Left ventricle myocardium superior (tissue), 1 donor: ENCODE measurements at regions not wholly inside any gene's neighbourhood (a gene's known extent, or its start where the extent isn't known, plus 50 kb on each side); places are given as distances from the start of the nearest gene placed in this dataset.
"Not testable (repeated sequence)": the region's sequence is repeated elsewhere in the genome, so short reads cannot be mapped to it uniquely, and the experiment has no call there.

ENCODE experiments used
- ATAC-seq: fragments of 200-7000 bp; cut with Tn5 transposase; one replicate; pipeline ENCODE4 v1.9.1; 2020; ENCODE audit warnings: mild to moderate bottlenecking, moderate library complexity
- DNase-seq: peaks from one replicate; pipeline ENCODE4 v3.0.0-alpha.2; 2020
- intact Hi-C: fragments of 100-400 bp; cut with micrococcal nuclease; formaldehyde crosslinking; loops from one replicate; pipeline ENCODE4 v1.11.0; 2022
- donor health status: DM: no; HTN: yes; CAD: no; lungs with severe emphysema.

DNA sequence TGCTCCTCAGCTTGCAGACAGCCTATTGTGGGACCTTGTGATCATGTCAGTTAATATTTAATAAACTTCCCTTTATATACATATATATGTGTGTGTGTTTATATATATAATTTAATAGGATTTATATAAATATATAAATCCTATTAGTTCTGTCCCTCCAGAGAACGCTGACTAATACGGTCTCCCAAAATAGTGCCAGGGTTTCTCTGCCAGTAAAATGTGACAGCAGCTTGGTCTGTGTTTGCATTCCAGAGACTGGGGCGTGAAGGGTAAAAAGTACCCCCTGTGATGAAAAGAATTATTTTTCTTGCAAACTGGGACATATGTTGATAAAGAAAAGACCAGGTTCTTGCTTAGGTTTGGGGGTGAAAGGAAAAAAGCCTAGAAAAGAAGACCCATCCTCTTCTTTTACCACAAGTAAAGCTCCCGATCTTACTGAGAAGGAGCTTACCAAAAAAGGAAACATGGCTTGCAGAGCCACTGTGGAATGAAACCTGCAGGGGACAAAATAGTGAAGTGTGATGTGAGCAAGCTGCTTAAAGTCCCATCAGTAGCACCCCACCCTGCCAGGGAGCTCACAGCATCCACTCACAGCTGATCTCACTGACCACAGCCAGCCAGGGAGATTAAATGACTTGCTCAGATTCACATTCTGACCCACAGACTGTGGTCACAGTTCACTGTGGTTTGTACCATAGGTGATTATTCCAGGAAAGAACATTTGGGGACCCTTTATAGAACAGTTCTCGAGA, 110.9 kb upstream of the RMP24 start:
- ATAC-seq (peak; percentile 98), DNase-seq (peak; percentile 42)
- intact Hi-C loops, result no loop called here

DNA sequence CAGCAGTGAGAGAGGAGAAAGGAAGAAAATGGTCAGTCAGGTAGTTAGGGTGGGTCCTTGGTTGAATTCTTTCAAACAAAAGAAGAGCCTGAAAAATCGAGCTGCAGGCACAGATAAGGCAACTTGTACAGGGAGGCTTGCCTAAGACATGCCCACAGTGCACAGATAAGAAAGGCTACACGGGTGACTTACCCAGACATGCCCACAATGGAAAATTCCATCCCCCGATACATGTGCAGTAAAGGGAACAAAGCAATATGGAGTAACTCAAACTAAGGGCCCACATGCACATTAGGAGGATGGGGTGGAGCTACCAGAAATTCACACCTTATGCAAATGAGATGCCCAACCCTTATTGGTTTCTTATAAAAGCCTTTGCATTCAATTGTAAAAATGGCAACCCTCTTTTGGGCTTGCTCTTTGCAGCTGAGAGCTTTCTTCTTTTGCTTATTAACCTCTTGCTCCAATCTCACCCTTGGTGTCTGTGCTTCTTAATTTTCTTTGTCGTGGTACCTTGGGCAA, 110.3 kb upstream of the RMP24 start:
- ATAC-seq, result peak; percentile 69
- no peak for DNase-seq

DNA sequence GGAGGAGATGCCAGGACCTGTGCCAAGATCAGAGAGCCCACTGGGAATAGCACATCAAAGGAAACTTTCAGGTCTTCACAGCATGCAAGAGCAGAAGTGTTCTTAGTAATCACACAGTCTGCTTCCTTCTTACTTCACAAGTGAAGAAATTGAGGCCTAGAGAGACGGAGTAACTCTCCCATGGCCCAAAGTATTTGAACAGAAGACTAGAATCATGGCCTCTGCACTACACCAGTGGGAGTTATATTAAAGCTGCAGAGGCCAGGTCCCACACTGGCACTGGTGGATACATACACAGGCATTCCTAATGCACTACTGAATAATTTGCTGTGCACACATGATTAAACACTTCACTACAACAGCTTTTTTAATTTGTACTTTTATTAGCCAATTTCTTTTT, 107.6 kb upstream of the RMP24 start:
- intact Hi-C loops, result no loop called here
- no peak for DNase-seq
- ATAC-seq, result no peak

More for the DNA sequence above, 110.3 kb upstream of the RMP24 start:
- intact Hi-C loops, result no loop called here

DNA sequence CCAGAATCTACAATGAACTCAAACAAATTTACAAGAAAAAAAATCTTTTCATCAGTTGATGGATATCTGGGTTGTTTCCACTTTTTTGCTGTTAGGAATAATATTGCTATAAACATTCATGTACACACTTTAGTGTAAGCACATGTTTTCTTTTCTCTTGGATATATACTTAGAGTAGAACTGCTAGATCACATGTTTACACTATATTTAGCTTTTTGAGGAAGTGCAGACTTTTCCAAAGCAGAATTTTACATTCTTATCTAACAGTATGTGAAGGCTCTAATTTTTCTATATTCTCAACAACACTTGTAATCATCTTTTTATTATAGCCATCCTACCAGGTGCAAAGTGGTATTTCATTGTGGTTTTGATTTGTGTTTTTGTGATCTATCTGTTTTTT, 103.6 kb upstream of the RMP24 start:
- DNase-seq (no peak), ATAC-seq (no peak)
- intact Hi-C loops, result no loop called here

DNA sequence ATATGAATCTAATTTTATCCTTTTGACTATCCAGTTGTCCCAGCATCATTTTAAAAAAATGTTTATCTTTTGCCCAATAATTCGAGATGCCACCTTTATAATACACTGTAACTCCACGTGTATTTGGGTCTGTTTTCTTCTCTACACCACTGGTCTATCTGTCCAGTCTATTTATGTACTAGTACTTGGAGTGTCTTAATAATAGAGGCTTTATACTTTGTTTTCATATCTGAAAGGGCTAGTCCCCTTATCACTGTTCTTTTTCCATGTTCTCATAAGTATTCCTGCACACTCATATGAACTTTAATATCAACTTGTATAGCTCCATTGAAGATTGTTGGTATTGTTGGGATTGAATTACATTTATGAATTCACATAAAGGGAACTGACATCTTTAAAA, 101.1 kb upstream of the RMP24 start:
- DNase-seq, result no peak
- ATAC-seq, result peak; percentile 95
- intact Hi-C loops, result no loop called here

DNA sequence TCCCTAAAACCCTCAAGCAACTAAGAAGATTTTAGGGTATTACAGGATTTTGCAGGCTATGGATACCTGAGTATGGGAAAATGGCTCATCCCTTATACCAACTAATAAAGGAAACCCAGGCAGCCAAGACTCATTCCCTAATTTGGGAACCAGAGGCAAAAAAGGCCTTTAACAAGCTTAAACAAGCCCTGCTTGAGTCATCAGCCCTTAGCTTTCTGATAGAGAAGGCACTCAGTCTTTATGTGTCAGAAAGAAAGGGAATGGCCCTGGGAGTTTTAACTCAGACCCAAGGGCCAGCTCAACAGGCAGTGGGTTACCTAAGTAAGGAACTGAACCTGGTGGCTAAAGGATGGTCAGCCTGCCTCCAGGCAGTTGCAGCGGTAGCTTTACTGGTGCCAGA, 96.9 kb upstream of the RMP24 start:
- ATAC-seq (no peak), DNase-seq (no peak)
- intact Hi-C loops, result no loop called here

DNA sequence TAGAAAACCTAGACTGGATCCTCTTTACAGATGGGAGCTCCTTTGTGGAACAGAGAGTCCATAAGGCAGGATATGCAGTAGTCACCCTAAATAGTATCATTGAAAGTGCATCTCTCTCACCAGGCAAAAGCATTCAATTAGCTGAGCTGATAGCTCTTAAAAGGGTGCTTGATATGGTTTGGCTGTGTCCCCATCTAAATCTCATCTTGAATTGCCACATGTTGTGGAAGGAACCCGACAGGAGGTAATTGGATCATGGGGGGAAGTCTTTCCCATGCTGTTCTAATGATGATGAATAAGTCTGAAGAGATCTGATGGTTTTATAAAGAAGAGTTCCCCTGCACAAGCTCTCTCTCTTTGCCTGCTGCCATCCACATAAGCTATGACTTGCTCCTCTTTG, 96.2 kb upstream of the RMP24 start:
- DNase-seq (no peak), ATAC-seq (no peak)
- intact Hi-C loops, result no loop called here

DNA sequence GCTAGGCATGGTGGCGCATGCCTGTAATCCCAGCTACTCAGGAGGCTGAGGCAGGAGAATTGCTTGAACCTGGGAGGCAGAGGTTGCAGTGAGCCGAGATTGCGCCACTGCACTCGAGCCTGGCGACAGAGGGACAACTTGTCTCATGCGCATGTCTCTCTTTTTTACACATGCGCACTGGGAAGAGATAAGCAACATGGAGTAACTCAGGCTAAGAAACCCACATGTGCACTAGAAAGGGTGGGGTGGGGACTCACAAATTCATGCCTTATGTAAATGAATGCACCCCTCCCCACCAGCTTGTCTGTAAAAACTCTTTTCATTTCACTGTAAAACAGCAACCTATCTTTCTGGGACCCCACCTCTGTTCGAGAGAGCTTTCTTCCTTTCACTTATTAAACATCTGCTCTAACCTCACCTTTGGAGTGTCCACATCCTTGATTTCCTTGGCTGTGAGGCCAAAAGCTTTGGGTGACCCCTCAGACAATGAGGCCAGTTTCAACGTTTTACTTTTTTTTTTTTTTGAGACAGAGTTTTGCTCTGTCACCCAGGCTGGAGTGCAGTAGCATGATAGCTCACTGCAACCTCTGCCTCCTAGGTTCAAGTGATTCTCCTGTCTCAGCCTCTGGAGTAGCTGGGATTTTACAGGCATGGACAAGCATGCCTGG, 91.6 kb upstream of the RMP24 start:
- DNase-seq, result no peak
- intact Hi-C loops, result no loop called here
- no peak for ATAC-seq

DNA sequence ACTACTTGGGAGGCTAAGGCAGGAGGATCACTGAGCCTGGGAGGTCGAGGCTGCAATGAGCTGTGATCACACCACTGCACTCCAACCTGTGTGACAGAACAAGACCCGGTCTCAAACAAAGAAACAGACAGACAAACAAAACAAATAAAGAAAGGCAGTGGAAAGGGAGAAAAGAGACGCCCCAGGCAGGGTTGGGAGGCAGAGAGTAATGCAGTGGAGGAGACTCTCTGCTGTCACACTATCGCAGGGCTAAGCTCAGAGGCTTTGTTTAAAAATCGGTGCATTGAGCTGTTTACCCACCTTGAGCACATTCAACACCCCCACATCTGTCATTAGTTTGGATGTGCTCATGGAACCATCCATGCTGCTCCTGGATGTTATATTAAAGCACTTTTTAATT, 84.2 kb upstream of the RMP24 start:
- no peak for ATAC-seq
- no peak for DNase-seq
- intact Hi-C loops, result no loop called here

DNA sequence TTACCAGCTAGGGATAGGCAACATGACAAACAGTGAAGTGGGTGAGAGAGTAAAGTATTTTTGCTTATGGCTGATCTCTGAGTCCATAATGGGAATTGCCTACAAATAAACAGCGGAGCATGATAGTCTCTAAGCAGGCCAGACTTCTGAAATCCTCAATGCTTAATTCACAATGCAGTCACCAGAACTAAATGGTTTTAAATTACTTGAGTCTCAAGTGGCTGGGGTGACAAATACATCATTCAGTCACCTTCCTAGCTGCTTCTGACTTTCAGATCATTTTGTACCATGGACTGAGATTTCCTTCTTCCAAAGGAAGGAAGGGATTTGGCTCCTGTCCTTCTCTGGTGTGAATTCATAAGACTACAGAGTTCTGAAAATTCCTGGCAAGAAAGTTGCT, 82.8 kb upstream of the RMP24 start:
- no peak for ATAC-seq
- DNase-seq, result no peak
- intact Hi-C loops, result no loop called here

DNA sequence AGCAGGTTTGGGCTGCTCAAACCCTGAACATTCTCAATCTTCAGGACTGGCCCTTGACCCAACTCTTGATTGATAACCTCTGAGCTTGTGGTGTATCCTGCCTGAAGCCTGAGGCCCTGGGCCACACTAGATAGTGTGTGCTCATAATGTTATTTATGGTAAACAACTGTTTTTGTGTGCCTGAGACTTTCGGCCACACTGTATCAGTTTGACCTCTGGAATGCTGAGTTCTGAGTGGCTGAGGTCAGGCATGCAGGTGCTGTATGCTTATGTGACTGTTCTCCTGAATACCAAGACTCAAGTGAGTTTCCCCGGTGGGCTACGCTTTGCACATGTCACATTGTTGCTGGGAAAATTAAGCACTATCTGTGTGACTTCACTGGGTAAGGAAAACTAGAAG, 82.2 kb upstream of the RMP24 start:
- ATAC-seq, result no peak
- no peak for DNase-seq
- intact Hi-C loops, result no loop called here

DNA sequence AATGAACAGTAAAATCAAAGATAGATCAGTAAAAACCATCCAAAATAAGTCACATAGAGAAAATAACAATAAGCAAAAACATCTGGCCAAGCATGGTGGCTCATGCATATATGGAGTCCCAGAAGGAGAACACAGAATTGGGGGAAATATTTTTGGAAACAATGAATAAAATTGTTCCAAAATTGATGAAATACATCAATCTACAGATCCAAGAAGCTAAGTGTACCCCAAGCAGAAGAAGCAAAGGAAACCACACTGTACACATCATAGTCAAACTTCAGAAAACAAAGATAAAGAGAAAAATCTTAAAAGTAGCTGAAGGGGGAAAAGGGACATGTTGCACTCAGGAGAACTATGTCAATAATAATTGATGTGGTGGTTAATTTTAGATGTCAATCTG, 80.4 kb upstream of the RMP24 start:
- intact Hi-C loops, result no loop called here
- DNase-seq (no peak), ATAC-seq (no peak)

DNA sequence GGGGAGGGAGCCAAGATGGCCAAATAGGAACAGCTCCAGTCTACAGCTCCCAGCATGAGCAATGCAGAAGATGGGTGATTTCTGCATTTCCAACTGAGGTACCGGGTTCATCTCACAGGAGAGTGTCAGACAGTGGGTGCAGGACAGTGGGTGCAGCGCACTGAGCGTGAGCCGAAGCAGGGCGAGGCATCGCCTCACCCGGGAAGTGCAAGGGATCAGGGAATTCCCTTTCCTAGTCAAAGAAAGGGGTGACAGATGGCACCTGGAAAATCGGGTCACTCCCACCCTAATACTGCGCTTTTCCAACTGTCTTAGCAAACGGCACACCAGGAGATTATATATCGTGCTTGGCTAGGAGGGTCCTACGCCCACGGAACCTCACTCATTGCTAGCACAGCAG, 75.0 kb upstream of the RMP24 start:
- ATAC-seq, DNase-seq, intact Hi-C loops: not testable (repeated sequence)

DNA sequence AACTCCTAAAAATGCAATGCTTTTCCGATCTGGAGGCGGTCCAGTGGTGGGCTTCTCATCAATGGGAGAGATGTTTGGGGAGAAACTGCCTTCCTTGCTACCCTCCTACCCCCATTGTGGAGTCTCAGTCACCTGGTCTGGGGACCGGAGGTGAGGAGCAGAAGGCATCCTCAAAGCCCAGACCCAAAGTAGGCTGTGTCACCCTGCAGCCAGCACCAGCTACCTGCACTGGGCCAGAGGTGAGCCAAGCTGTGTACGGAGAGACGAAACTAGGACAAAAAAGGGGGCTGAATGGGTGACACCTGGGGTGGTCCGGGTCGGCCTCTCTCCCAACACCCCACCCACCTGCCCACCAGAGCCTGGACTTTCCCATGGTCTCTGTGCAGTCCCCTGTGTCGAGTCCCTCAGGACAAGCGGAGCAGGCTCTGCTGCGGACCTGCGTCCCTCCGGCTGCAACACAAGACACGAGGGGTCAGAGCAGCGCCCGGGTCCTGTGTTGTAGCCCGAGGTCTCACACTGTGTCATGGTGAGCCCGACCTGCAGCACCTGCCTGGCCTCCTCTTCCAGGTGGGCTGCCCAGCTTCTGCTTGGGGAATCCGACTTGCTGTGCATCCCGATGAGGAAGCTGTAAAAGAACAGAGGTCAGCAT, 68.0 kb upstream of the RMP24 start:
- ATAC-seq (no peak), DNase-seq (no peak)
- intact Hi-C loops, result no loop called here

DNA sequence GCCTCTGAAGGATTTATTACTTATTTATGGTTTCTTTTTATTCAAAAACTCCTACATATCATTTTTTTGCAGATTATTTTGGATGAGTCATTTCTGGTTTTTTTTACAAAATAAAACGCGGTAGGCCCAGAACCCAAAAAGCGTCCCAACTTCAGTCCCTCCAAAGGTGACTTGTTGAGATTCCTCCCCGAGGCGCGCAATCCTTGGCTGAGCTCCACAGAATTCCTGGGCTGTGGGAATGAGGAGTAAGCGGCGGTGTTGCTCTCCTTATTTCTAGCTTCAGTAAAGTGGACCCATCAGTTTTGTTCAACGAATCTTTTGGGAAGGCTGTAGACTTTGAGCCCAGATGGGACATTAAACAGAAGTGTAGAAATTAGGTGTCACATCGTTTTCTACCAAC, 67.0 kb upstream of the RMP24 start:
- DNase-seq (no peak), ATAC-seq (no peak)
- intact Hi-C loops, result no loop called here

DNA sequence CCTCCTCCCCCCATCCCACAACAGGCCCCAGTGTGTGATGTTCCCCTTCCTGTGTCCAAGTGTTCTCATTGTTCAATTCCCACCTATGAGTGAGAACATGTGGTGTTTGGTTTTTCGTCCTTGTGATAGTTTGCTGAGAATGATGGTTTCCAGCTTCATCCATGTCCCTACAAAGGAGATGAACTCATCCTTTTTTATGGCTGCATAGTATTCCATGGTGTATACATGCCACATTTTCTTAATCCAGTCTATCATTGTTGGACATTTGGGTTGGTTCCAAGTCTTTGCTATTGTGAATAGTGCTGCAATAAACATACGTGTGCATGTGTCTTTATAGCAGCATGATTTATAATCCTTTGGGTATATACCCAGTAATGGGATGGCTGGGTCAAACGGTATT, 66.2 kb upstream of the RMP24 start:
- intact Hi-C loops, ATAC-seq, DNase-seq: not testable (repeated sequence)

DNA sequence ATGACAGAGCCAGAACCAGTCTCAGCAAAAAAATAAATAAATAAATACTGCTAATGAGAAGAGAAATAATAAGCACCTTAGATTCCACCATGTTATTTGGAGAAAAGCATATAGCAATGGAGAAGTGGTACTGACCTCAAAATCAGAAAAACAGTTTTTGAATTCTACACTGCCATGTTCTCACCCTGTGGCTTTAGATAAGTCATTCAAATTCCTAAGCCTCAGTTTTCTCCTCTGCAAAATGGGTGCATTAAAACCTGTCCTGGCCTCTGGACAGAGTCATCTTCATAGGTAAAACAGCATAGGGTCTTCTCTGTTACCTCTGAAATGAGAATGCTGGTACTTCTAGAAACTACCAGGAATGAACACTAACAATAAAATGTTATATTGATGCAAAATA, 62.2 kb upstream of the RMP24 start:
- DNase-seq (no peak), ATAC-seq (no peak)
- intact Hi-C loops, result no loop called here

DNA sequence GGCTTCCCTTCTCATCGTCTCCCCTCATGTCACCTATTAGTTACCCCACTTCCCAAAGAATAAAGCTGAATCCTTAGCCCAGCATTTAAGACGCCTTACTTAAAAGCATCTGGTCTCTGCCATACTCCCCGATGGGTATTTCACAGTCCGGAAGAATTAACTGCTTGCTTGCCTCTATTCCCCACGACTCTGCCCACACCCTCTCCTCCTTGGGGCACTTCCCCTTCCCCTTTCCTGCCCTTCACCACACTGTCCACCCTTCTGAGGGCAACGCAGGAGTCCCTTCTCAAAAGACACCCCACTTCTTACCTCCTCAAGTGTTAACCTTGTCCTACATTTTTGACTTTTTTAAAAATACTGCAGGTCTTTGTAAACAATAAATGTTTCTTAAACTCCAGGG, 60.1 kb upstream of the RMP24 start:
- ATAC-seq (no peak), DNase-seq (no peak)
- intact Hi-C loops, result no loop called here

DNA sequence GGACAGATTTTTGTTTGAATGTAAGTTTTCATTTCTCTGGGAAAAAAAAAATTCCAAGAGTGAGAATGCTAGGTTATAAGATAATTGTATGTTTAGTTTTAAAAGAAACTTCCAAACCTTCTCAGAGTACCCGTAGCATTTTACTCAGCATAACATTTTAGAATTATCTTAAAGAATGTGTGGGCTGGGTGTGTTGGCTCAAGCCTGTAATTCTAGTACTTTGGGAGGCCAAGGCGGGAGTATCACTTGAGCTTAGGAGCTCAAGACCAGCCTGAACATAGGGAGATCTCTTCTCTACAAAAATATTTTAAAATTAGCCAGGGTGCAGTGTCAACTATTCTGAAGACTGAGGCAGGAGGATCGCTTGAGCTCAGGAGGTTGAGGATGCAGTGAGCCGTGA, 57.4 kb upstream of the RMP24 start:
- no peak for DNase-seq

DNA sequence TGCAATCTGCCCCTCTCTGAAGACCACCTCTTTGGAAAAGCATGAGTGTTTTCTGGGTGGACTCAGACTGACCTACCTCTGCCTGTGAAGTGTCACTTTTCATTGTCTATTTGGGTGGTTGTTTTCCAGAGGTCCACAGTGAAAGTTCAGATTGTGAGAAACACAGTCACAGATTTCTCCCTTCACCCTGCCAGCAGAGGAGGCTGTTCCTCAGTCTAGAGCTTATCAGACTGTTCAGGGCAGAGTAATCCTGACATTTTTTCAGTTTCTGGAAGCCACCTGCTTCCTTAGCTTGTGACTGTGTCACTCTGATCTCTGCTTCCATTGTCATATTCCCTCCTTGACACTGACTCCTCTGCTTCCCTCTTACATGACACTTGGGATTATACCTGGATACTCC, 55.4 kb upstream of the RMP24 start:
- intact Hi-C loops, result no loop called here
- no peak for DNase-seq
- ATAC-seq, result no peak

More for the DNA sequence above, 57.4 kb upstream of the RMP24 start:
- intact Hi-C loops, result no loop called here
- ATAC-seq, result no peak
